VCaP (cell line): ENCODE measurements at regions not wholly inside any gene's neighbourhood (a gene's known extent, or its start where the extent isn't known, plus 50 kb on each side); places are given as distances from the start of the nearest gene placed in this dataset.
"Not testable (repeated sequence)": the region's sequence is repeated elsewhere in the genome, so short reads cannot be mapped to it uniquely, and the experiment has no call there.

Experiments
- H3K27ac ChIP-seq: fragments of 450-650 bp; 2 replicates; pipeline ENCODE4 v1.5.1; 2017
- CTCF ChIP-seq: fragments of 450-650 bp; conservative IDR thresholded peaks from 2 replicates; pipeline ENCODE4 v1.5.1; 2017; ENCODE audit warnings: mild to moderate bottlenecking, moderate library complexity

- H3K27ac ChIP-seq, result no peak overlapping the region
- TF ChIP-seq CTCF, result no peak
These were observed 61.1 kb upstream of the SEM1 start for GRCh38 chr7:96770758-96771157.

- no peak overlapping the region for H3K27ac ChIP-seq
- TF ChIP-seq CTCF, result no peak
These were observed 62.6 kb upstream of the SEM1 start for GRCh38 chr7:96772139-96772694.

- TF ChIP-seq CTCF, result no peak
These were observed 63.8 kb upstream of the SEM1 start for GRCh38 chr7:96773483-96773882.

GRCh38 chr7:96774358-96774757 is 64.7 kb upstream of the SEM1 start:
- no peak overlapping the region for H3K27ac ChIP-seq
- no peak for TF ChIP-seq CTCF

More at GRCh38 chr7:96773483-96773882, 63.8 kb upstream of the SEM1 start:
- no peak overlapping the region for H3K27ac ChIP-seq

GRCh38 chr7:96775046-96775445 is 65.4 kb upstream of the SEM1 start:
- no peak overlapping the region for H3K27ac ChIP-seq
- no peak for TF ChIP-seq CTCF

GRCh38 chr7:96778263-96778662 is 68.6 kb upstream of the SEM1 start:
- peak; percentile 67 for TF ChIP-seq CTCF
- H3K27ac ChIP-seq, result no peak overlapping the region

- TF ChIP-seq CTCF, result no peak
- H3K27ac ChIP-seq, result no peak overlapping the region
These were observed 72.3 kb upstream of the SEM1 start for GRCh38 chr7:96781919-96782318.

GRCh38 chr7:96782686-96783298 is 73.1 kb upstream of the SEM1 start:
- H3K27ac ChIP-seq, result not testable (repeated sequence)
